ENCODE measurements at regions not wholly inside any gene's neighbourhood (a gene's known extent, or its start where the extent isn't known, plus 50 kb on each side); places are given as distances from the start of the nearest gene placed in this dataset.

GRCh38 chr22:22822106-22822505, 65.5 kb upstream of the IGLL5 start:
- no peak for TF ChIP-seq FOXM1 (CRISPR knock-in tag; IDR thresholded peaks at IDR 0.05)
- TF ChIP-seq SMAD3 (CRISPR knock-in tag; IDR thresholded peaks at IDR 0.05), result no peak
- TF ChIP-seq POLR2A (IDR thresholded peaks at IDR 0.05; ENCODE audit: insufficient read depth in 1 of 2, low read depth in 2 of 2, low read length in 2 of 2), result no peak
- TF ChIP-seq ZNF17 (CRISPR knock-in tag; IDR thresholded peaks at IDR 0.05), result no peak
- TF ChIP-seq JUND (CRISPR knock-in tag; IDR thresholded peaks at IDR 0.05), result no peak
- no peak for TF ChIP-seq CTCF (CRISPR knock-in tag; IDR thresholded peaks at IDR 0.05)
- TF ChIP-seq NFE2L1 (CRISPR knock-in tag; IDR thresholded peaks at IDR 0.05; ENCODE audit: borderline replicate concordance), result no peak
- no peak for TF ChIP-seq SIN3A (IDR thresholded peaks at IDR 0.05; ENCODE audit: borderline replicate concordance, low read depth, low read length)
- TF ChIP-seq MXI1 (IDR thresholded peaks at IDR 0.05; ENCODE audit: borderline replicate concordance, low read depth, low read length), result no peak

All from HepG2 (cell line).